Ramos (cell line): ENCODE measurements at regions not wholly inside any gene's neighbourhood (a gene's known extent, or its start where the extent isn't known, plus 50 kb on each side); places are given as distances from the start of the nearest gene placed in this dataset.
"Not testable (repeated sequence)": the region's sequence is repeated elsewhere in the genome, so short reads cannot be mapped to it uniquely, and the experiment has no call there.

ENCODE experiments used
- in situ Hi-C: fragments of 300-500 bp; cut with MboI; formaldehyde crosslinking; loops from one replicate; pipeline ENCODE4 v1.14.3; 2022; ENCODE audit warnings: low sequenced_read_pairs; ENCODE audit not compliant: unreplicated experiment

- in situ Hi-C loops, result no loop called here
Observed at GRCh38 chr22:44632541-44633396, 69.2 kb upstream of the PRR5 start.

GRCh38 chr22:44630826-44631225 lies 71.2 kb upstream of the PRR5 start:
- in situ Hi-C loops, result no loop called here

- in situ Hi-C loops, result loop anchor here (10.0 kb wide), 2 partner anchors 544 to 634 kb away; no protein-coding TSS in a partner anchor
Observed at GRCh38 chr22:44628835-44629234, 73.2 kb upstream of the PRR5 start.

- in situ Hi-C loops, result loop anchor here (10.0 kb wide), 2 partner anchors 543 to 633 kb away; no protein-coding TSS in a partner anchor
Observed at GRCh38 chr22:44628273-44628672, 73.7 kb upstream of the PRR5 start.

- in situ Hi-C loops, result loop anchor here (10.0 kb wide), 2 partner anchors 543 to 633 kb away; no protein-coding TSS in a partner anchor
Observed at GRCh38 chr22:44627521-44628139, 74.4 kb upstream of the PRR5 start.

GRCh38 chr22:44625981-44626687 lies 75.9 kb upstream of the PRR5 start:
- in situ Hi-C loops, result loop anchor here (10.0 kb wide), 2 partner anchors 541 to 631 kb away; no protein-coding TSS in a partner anchor

GRCh38 chr22:44625421-44625760 lies 76.6 kb upstream of the PRR5 start:
- in situ Hi-C loops, result loop anchor here (10.0 kb wide), 2 partner anchors 541 to 631 kb away; no protein-coding TSS in a partner anchor

- in situ Hi-C loops, result loop anchor here (10.0 kb wide), 2 partner anchors 540 to 630 kb away; no protein-coding TSS in a partner anchor
Observed at GRCh38 chr22:44624689-44625420, 77.1 kb upstream of the PRR5 start.

GRCh38 chr22:44623771-44624510 lies 78.1 kb upstream of the PRR5 start:
- in situ Hi-C loops, result loop anchor here (10.0 kb wide), 2 partner anchors 539 to 629 kb away; no protein-coding TSS in a partner anchor

- in situ Hi-C loops, result loop anchor here (10.0 kb wide), 2 partner anchors 538 to 628 kb away; no protein-coding TSS in a partner anchor
Observed at GRCh38 chr22:44622679-44623078, 79.3 kb upstream of the PRR5 start.

GRCh38 chr22:44622147-44622427 lies 79.9 kb upstream of the PRR5 start:
- in situ Hi-C loops, result loop anchor here (10.0 kb wide), 2 partner anchors 537 to 627 kb away; no protein-coding TSS in a partner anchor

- in situ Hi-C loops, result loop anchor here (10.0 kb wide), 2 partner anchors 537 to 627 kb away; no protein-coding TSS in a partner anchor
Observed at GRCh38 chr22:44621401-44622146, 80.4 kb upstream of the PRR5 start.

GRCh38 chr22:44620841-44621257 lies 81.2 kb upstream of the PRR5 start:
- in situ Hi-C loops, result loop anchor here (10.0 kb wide), 2 partner anchors 536 to 626 kb away; no protein-coding TSS in a partner anchor

- in situ Hi-C loops, result loop anchor here (10.0 kb wide), 2 partner anchors 535 to 625 kb away; no protein-coding TSS in a partner anchor
Observed at GRCh38 chr22:44620129-44620840, 81.7 kb upstream of the PRR5 start.

GRCh38 chr22:44619560-44620128 lies 82.4 kb upstream of the PRR5 start:
- in situ Hi-C loops, result loop anchor here (10.0 kb wide), 2 partner anchors 535 to 625 kb away; no protein-coding TSS in a partner anchor

- in situ Hi-C loops, result not testable (repeated sequence)
Observed at GRCh38 chr22:44618910-44619309, 83.1 kb upstream of the PRR5 start.

- in situ Hi-C loops, result no loop called here
Observed at GRCh38 chr22:44618400-44618799, 83.6 kb upstream of the PRR5 start.
